Left lung (tissue), 4 donors: ENCODE measurements at regions not wholly inside any gene's neighbourhood (a gene's known extent, or its start where the extent isn't known, plus 50 kb on each side); places are given as distances from the start of the nearest gene placed in this dataset.

Experiments used
- ATAC-seq: fragments of 200-7000 bp; cut with Tn5 transposase; one replicate; pipeline ENCODE4 v1.9.1; 2020; ENCODE audit warnings: moderate library complexity
- DNase-seq, 4 donors: peaks; one replicate each; pipeline ENCODE4 v3.0.0-alpha.2; 2013 to 2020
- H3K27ac ChIP-seq, 2 donors: fragments of 200-600 bp; sonication (generic) in 1 of 2; one replicate each; pipeline versions ENCODE4 v1.5.0 to v1.8.0; 2020 to 2021
- H3K27me3 ChIP-seq, 2 donors: fragments of 200-600 bp; sonication (generic) in 1 of 2; one replicate each; pipeline versions ENCODE4 v1.5.0 to v1.8.0; 2020 to 2021
- H3K36me3 ChIP-seq, 2 donors: fragments of 200-600 bp; sonication (generic) in 1 of 2; one replicate each; pipeline versions ENCODE4 v1.5.0 to v1.8.0; 2020 to 2021
- H3K4me1 ChIP-seq, 2 donors: fragments of 200-600 bp; one replicate each; pipeline ENCODE4 v1.8.0; 2021
- H3K4me3 ChIP-seq, 2 donors: fragments of 200-600 bp; sonication (generic) in 1 of 2; one replicate each; pipeline versions ENCODE4 v1.5.0 to v1.8.0; 2020 to 2021; ENCODE audit warnings: mild to moderate bottlenecking in 1 of 2
- H3K9me3 ChIP-seq, 2 donors: fragments of 200-600 bp; sonication (generic) in 1 of 2; one replicate each; pipeline versions ENCODE4 v1.5.0 to v1.8.0; 2020 to 2021
- CTCF ChIP-seq, 2 donors: fragments of 200-600 bp; sonication (generic) in 1 of 2; IDR thresholded peaks; one replicate each; pipeline versions ENCODE4 v1.5.0 to v1.8.0; 2021; ENCODE audit warnings: antibody characterized with exemption in 2 of 2
- intact Hi-C, 2 donors: fragments of 100-400 bp; cut with DNase I; formaldehyde crosslinking; loops; one replicate each; pipeline versions ENCODE4 v1.11.2 to v1.14.2; 2022
- donor health status: DM: no; HTN: yes; CAD: no.
- donor health status: DM: no; HTN: no; CAD: no.

GRCh38 chr18:65021021-65021420 is 729.8 kb upstream of the CDH7 start:
- Histone ChIP-seq H3K36me3 (no peaks in the 10 kb centered on the region), H3K4me1 (no peaks in the 10 kb centered on the region), H3K27ac (no peak overlapping the region), H3K27me3 (no peaks in the 10 kb centered on the region), H3K9me3 (peaks cover 0 to 22% of the 10 kb centered on the region in 2 donors), H3K4me3 (no peak overlapping the region)
- intact Hi-C loops: no loop called here
- no peak for TF ChIP-seq CTCF (IDR thresholded peaks at IDR 0.05)
- no peak for DNase-seq
- no peak for ATAC-seq

GRCh38 chr18:65018184-65018583 is 732.6 kb upstream of the CDH7 start:
- Histone ChIP-seq H3K4me1 (no peaks in the 10 kb centered on the region), H3K27me3 (no peaks in the 10 kb centered on the region), H3K4me3 (no peak overlapping the region), H3K27ac (no peak overlapping the region), H3K36me3 (no peaks in the 10 kb centered on the region), H3K9me3 (peaks cover 0 to 8% of the 10 kb centered on the region in 2 donors)
- no peak for TF ChIP-seq CTCF (IDR thresholded peaks at IDR 0.05)
- intact Hi-C loops: no loop called here
- no peak for DNase-seq
- ATAC-seq: no peak

GRCh38 chr18:65017372-65017760 is 733.4 kb upstream of the CDH7 start:
- Histone ChIP-seq H3K27me3 (no peaks in the 10 kb centered on the region), H3K4me3 (no peak overlapping the region), H3K27ac (no peak overlapping the region), H3K9me3 (peaks cover 0 to 8% of the 10 kb centered on the region in 2 donors), H3K36me3 (no peaks in the 10 kb centered on the region), H3K4me1 (no peaks in the 10 kb centered on the region)
- no peak for TF ChIP-seq CTCF (IDR thresholded peaks at IDR 0.05)
- no peak for DNase-seq
- intact Hi-C loops: no loop called here
- peak; percentile 89 for ATAC-seq

GRCh38 chr18:65016631-65017371 is 734.0 kb upstream of the CDH7 start:
- TF ChIP-seq CTCF (IDR thresholded peaks at IDR 0.05): no peak
- Histone ChIP-seq H3K4me1 (no peaks in the 10 kb centered on the region), H3K9me3 (peaks cover 0 to 8% of the 10 kb centered on the region in 2 donors), H3K27ac (no peak overlapping the region), H3K27me3 (no peaks in the 10 kb centered on the region), H3K4me3 (no peak overlapping the region), H3K36me3 (no peaks in the 10 kb centered on the region)
- ATAC-seq (no peak), DNase-seq (peak in 1 of 4 donors; percentile 65)
- intact Hi-C loops: no loop called here

GRCh38 chr18:64994370-64994769 is 756.4 kb upstream of the CDH7 start:
- intact Hi-C loops: no loop called here
- TF ChIP-seq CTCF (IDR thresholded peaks at IDR 0.05): no peak
- Histone ChIP-seq H3K27me3 (no peaks in the 10 kb centered on the region), H3K9me3 (no peaks in the 10 kb centered on the region), H3K36me3 (no peaks in the 10 kb centered on the region), H3K27ac (no peak overlapping the region), H3K4me1 (no peaks in the 10 kb centered on the region), H3K4me3 (no peak overlapping the region)
- ATAC-seq (no peak), DNase-seq (no peak)
